Caki2 (cell line): ENCODE measurements at regions not wholly inside any gene's neighbourhood (a gene's known extent, or its start where the extent isn't known, plus 50 kb on each side); places are given as distances from the start of the nearest gene placed in this dataset.
"Not testable (repeated sequence)": the region's sequence is repeated elsewhere in the genome, so short reads cannot be mapped to it uniquely, and the experiment has no call there.

Experiments
- DNase-seq: peaks from one replicate; pipeline ENCODE4 v3.0.0-alpha.2; 2015; ENCODE audit warnings: low read depth
- in situ Hi-C: cut with HindIII; loops from 2 replicates; pipeline ENCODE4 v1.10.0; 2016; ENCODE audit warnings: low sequenced_read_pairs, low pct_unique_long_range_greater_than_20kb, mixed read lengths

DNA sequence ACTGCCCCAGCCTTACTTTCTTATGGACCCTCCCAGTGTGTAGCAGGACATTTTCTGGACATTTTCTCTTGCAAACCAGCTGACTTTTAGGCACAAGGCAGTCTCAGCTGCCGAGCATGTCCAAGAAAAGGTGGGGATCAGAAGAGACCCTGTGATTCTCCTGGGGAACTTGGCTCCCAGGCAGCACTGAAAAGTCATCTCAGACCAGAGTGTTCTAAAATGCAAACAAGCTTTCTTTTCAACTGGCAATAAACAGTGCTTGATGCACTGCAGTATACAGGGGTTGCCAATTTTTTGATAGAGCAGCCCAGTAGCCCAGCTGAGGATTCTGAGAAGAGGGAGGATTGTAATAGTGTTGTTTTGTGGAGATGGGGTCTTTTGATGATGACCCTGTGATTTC lies 168.0 kb upstream of the PHYHIPL start:
- DNase-seq: no peak
- in situ Hi-C loops: no loop called here

DNA sequence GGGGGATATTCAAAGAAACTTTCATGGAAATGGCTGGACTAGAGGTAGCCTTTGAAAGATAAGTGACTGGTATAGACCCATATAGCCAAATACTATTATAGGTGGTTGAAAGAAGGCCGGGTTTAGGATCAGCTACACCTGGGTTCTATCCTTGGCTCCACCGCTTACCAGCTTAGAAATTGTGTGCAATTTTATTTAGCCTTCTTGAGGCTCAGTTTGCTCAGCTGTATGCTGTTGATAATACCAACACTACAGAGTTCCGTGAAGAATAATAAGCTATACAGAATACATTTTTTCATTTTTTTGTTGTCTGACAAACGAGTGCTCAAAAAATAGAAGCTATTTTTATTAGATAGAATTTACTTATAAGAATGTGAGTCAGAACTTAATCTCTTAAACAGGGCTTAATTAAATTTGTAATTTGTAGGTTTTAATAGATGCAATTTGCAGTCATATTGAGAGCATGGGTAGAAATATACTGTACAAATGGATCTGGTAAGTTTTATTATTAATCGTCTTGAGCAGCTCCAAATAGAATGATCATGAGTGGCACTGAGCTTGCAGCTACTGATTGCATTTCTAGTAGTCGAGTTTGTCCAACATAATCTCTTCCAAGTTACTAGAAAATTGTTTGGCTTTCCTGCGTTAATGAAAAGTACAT lies 164.3 kb upstream of the PHYHIPL start:
- in situ Hi-C loops: no loop called here
- DNase-seq: no peak

DNA sequence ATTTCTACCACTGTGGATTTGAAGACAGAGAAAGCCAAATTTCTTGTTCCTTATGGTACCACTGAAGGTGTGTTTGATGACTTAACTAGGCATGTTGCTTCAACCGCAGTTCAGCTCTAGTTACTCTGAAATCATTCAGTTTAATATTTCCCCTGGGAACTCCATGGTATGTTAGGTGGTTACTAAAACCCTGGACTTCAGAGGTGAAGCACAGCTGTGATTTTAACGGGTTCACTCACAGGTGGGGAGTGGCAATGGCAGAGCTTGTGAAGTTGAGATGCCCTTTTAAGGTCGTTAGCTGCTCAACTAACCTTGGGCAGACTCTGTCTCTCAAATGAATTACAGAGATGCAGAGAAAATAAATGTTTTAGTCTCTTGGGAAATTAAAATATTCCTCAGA lies 163.6 kb upstream of the PHYHIPL start:
- no peak for DNase-seq
- in situ Hi-C loops: no loop called here

DNA sequence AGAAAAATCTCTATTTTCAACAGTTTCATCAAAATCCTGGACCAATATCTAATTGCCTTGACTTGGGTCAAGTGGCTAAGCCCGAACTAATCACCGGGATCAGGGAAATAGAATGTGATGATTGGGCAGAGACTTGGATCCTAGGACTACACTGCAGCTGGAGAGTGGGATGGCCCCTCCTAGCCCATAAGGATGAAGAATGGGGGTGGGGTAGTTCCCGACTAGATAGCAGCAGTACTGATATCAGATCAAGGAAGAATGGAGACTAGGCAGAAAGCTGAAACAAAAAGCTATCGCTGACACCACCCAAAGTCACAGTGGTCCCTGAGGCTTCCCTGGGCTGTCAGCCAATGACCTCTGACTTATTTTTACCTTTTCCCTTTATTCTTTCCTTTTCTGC lies 160.4 kb upstream of the PHYHIPL start:
- in situ Hi-C loops: no loop called here
- DNase-seq: no peak

- in situ Hi-C loops: no loop called here
- no peak for DNase-seq
These were observed 157.5 kb upstream of the PHYHIPL start for GRCh38 chr10:59018977-59019376.

- in situ Hi-C loops: no loop called here
- no peak for DNase-seq
These were observed 156.8 kb upstream of the PHYHIPL start for GRCh38 chr10:59019603-59020002.

- in situ Hi-C loops: no loop called here
- no peak for DNase-seq
These were observed 155.9 kb upstream of the PHYHIPL start for GRCh38 chr10:59020502-59020901.

DNA sequence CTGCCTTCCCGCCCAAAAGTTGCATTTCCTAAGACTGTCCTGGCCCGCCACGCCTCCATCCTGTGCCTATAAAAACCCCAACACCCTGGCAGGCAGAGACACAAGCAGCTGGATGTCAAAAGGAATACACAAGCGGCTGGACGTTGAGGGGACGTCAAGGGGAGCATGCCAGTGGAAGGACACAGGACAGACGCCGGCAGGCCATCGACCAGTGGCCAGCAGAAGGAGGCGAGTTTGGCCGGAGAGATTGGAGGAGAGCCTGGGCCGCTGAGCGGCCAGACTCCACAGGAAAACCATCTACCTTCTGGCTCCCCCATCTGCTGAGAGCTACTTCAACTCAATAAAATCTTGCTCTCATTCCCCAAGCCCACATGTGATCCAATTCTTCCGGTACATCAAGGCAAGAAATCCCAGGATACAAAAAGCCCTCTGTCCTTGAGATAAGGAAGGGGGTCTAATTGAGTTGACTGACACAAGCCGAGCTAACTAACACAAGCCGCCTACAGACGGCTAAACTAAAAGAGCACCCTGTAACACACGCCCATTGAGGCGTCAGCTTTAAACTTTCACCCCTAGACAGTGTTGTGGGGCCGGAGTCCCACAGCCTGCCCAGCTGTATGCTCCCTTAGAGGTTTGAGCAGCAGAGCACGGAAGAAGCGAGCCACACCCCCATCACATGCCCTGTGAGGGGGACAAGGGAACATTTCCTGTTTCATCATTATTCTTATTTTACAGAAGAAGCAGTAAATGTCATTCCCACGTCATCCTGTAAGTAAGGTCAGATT lies 150.3 kb upstream of the PHYHIPL start:
- in situ Hi-C loops: no loop called here

DNA sequence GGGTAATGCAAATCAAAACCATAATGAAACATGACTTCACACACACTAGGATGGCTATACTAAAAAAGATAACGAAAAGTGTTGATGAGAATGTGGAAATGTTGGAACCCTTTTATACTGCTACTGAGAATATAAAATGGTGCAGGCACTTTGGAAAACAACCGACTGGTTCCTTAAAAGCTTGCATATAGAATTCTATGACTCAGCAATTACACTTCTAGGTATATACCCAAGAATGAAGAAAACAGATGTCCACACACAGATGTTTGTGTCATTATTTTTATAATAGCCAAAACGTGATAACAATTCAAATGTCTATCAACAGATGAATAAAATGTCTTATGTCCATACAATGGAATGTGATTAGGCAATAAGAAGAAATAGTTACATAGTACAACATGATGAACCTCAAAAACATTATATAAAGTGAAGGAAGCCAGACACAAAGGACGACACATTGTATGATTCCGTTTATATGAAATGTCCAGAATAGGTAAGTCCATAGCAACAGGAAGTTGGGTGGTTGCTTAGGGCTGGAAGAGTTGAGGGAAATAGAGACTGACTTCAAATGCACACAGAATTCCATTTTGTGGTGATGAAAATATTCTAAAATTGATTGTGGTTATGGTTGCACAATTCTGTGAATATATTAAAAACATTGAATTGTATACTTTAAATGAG lies 148.3 kb upstream of the PHYHIPL start:
- DNase-seq: no peak

More for the DNA sequence above, 150.3 kb upstream of the PHYHIPL start:
- no peak for DNase-seq

GRCh38 chr10:59033622-59034021 lies 142.8 kb upstream of the PHYHIPL start:
- in situ Hi-C loops: no loop called here
- DNase-seq: no peak

More for the DNA sequence above, 148.3 kb upstream of the PHYHIPL start:
- in situ Hi-C loops: no loop called here

GRCh38 chr10:59036311-59037017 lies 140.0 kb upstream of the PHYHIPL start:
- no peak for DNase-seq
- in situ Hi-C loops: no loop called here

DNA sequence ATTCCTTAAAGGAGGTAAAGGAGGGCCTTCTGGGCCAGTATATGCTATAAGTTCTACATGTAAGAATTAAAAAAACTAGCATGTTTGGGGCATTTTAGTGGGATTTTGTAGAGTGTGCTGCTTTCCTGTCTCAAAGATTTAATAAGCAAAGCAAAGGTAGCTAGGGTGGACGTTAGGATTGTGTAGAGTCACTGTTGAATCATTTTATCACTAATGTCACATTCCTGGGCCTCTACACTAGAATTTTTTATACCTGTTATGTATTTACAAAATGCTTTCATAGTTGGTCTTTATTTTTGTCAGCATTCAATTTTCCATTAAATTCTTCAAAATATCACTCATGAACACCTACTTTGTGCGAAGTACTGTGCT lies 139.4 kb upstream of the PHYHIPL start:
- in situ Hi-C loops: no loop called here
- no peak for DNase-seq

GRCh38 chr10:59037506-59037905 lies 138.9 kb upstream of the PHYHIPL start:
- in situ Hi-C loops: no loop called here
- DNase-seq: no peak

DNA sequence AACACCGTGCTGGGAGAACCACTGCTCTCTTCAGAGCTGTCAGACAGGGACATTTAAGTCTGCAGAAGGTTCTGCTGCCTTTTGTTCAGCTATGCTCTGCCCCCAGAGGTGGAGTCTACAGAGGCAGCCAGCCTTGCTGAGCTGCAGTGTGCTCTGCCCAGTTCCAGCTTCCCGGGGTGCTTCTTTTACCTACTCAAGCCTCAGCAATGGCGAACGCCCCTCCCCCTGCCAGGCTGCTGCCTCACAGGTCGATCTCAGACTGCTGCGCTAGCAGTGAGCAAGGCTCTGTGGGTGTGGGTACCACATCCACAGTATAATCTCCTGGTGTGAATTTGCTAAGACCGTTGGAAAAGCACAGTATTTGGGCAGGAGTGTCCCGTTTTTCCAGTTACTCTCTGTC lies 133.1 kb upstream of the PHYHIPL start:
- DNase-seq, in situ Hi-C loops: not testable (repeated sequence)

DNA sequence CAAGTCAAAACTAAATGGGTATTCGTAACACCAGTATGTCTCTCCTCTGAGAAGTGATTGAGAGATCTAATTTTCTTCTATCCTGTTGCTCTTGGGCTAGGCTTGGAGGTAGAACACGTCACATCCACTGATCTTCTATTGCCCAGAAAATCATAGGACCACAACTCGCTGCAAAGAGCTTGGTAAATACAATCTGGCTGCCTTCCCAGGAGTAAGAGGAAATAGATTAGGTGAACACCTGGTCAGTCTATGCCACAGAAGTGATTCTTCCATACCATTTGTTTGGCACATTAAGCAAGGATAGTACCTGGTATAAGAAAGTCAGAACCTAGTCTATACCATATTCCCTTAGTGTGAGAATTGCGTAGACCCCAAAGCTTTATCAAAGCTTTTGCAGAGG lies 129.3 kb upstream of the PHYHIPL start:
- DNase-seq: no peak
- in situ Hi-C loops: no loop called here

DNA sequence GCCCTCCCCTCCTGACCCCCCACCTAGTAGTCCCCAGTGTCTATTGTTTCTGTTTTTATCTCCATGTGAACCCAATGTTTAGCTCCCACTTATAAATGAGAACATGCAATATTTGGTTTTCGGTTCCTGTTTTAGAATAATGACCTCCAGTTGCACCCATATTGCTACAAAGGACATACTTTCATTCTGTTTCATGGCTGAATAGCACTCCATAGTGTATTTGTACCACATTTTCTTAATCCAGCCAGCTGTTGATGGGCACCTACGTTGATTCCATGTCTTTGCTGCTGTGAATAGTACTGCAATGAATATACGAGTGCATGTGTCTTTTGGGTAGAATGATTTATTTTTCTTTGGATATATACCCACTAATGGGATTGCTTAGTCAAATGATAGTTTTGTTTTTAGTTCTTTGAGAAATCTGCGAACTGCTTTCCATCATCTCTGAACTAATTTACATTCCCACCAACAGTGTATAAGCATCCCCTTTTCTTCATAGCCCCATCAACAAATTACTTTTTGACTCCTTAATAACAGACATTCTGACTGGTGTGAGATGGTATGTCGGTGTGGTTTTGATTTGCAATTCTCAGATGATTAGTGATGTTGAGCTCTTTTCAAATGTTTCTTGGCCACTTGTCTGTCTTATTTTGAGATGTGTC lies 128.4 kb upstream of the PHYHIPL start:
- no peak for DNase-seq
- in situ Hi-C loops: no loop called here

DNA sequence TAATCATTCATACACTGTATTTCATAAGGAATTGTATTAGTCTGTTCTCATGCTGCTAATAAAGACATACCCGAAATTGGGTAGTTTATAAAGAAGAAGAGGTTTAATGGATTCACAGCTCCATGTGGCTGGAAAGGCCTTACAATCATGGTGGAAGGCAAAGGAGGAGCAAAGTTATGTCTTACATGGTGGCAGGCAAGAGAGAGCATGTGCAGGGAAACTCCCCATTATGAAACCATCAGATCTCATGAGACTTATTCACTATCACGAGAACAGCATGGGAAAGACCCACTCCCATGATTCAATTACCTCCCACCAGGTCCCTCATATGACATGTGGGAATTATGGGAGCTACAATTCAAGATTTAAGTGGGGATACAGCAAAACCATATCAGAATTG lies 122.9 kb upstream of the PHYHIPL start:
- in situ Hi-C loops: not testable (repeated sequence)

DNA sequence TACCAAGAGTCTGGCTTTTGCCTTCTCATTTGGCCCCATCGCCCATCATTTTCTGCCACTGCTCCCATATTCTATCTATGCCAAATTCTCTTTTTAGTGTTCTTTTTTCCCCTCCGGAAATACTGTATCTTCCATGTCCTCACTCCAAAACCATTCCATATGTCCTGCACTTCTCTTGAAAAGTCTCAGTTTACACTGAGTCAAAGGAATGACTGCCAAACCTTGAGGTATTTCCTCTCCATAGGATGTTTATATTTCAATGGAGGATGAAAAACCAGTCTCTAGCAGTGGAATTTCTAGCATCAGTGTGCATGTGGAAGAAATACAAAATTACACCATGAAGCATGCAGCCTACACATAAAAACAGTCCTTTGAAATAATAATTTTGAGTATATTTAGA lies 121.4 kb upstream of the PHYHIPL start:
- in situ Hi-C loops: no loop called here

More for the DNA sequence above, 122.9 kb upstream of the PHYHIPL start:
- not testable (repeated sequence) for DNase-seq

More for the DNA sequence above, 121.4 kb upstream of the PHYHIPL start:
- DNase-seq: no peak
